Erythroblast (primary cell): ENCODE measurements at regions not wholly inside any gene's neighbourhood (a gene's known extent, or its start where the extent isn't known, plus 50 kb on each side); places are given as distances from the start of the nearest gene placed in this dataset.

Source experiments
- DNase-seq, 2 experiments: peaks; one replicate each; lab custom pipeline; 2025; lab: John Stamatoyannopoulos, UW
- GATA1 ChIP-seq: IDR thresholded peaks from 2 replicates; pipeline ENCODE4 v1.6.1; 2011; ENCODE audit warnings: low read depth, mild to moderate bottlenecking, control low read depth, low read length, moderate library complexity
- POLR2A ChIP-seq: IDR thresholded peaks from 2 replicates; pipeline ENCODE4 v1.6.1; 2011; ENCODE audit warnings: mild to moderate bottlenecking, low read length

DNA sequence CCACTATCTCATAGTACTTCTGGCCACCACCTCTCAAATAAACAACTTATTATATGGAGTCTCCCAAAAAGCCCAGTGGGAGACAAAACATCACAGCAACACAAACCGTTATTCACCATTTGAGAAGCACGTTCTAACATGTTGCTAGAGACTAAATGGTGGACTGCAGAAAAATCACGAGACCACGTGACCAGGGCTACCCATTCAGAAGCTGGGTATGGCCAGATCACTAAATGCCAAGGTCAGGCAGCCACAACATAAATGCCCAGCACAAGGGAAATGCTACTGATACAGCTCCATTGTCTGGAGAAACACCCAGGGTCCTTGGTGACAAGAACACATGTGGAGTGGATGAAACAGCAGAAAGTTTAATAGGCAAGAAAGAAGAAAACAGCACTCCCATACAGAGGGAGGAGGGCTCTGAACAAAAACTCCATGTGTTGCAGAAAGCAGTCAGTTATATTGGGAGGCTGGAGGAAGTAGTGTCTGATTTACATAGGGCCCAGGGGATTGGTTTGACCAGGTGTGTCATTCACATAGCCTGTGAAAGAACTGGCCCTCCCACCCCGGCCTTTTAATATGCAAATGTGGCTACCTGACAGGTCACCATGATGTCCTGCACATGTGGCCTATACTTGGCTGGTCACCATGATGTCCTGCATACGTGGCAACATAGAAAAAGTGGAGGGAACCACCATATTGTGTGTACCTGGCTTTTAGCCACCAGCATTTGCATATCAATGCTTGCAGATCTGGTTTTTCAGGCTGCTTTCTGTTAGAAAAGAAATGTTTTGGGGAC lies 97.2 kb downstream of the TRIM36 start:
- TF ChIP-seq GATA1: no peak
- no peak for TF ChIP-seq POLR2A
- DNase-seq: no peak

DNA sequence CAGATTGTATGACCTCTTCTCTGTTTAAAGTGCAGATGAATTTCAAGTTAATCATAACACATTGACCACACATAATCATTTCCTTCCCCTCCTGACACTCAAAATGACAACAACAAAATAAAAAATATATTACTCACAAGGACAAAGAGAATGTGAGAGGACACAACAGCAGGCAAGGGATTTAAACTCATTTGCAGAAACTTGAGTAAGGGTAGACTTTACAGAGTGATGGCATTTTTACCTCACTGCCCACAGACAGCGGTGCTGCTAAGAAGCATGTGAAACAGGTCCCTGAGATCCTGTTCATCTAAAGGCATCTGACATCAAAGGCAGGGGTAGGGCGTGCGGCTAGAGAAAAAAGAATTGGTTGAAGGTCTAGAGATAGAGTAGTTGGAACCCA lies 99.0 kb downstream of the TRIM36 start:
- no peak for TF ChIP-seq GATA1
- TF ChIP-seq POLR2A: no peak
- no peak for DNase-seq

DNA sequence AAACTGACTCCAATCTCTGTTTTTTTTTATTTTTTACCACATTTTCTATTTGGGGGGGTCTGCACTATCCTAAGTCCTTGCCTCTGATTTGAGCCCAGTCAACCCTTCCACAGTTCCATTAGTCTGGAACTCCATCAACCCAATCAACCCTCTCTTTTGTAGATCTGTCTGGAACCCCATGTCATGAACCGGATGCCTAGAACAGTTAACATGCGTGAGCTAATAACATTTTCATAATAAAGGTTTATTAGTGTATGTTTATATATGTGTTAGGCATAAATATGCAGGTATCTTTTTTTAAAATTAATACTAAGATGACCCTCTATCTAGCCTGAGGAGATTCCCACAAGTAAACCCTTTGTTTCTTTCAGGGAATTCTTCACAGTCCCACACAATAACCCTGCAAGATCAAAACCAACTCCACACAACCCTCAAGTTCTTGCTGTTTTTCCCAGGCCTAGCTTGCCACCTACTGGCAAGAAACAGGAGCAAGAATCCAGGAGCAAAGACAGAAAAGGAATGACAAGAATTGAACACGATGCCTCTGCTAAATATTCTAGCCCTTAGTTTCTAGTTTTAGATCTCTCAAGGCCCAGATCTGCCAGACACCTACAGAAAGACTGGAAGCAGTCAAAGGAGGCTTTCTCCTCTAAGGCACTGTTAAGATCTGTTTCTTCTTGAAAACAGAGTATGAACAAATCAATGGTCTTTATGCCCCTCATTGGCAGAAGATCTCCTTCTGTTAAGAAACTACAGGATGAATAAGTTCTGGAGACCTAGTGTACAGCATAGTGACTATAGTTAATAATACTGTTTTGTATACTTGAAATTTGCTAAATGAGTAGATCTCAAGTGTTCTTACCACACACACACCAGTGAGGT lies 100.4 kb downstream of the TRIM36 start:
- peak; percentile 11 to 29 for DNase-seq

DNA sequence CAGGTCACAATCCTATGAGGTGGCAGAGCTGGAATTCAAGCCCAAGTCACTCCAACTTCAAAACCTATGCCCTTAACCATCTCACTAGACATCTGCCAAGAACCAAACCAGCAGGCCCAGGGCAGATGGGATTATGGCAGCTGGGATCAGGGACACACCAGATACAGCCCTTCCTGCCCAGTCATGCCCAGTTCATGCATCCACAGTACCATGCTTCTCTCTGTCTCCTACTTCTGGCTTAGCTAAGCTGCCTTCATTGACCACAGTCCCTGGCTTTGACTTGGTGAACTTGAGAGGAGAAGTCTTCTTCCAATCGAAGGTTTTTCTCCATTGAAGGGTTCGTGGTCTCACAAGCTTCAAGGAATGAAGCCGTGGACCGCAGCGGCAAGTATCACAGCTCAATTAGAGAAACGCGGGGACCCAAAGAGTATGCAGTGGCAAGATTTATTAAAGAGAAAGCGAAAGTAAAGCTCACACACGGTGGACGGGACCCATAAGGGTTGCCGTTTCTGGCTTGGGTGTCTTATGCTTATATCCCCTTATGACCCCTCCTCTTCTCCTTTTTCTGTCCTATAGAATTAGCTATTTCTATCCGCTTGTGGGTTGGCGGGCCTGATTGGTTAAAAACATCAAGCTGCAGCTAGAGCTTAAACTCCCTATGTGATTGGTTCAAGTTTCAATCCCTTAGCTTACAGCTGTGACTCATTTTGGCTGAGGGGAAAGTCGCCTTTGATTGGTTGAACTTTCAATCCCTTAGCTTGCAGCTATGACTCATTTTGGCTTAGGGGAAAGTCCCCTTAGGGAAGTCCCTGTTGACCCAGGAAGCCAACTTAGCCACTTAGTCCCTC lies 101.2 kb downstream of the TRIM36 start:
- peak in 1 of 2 experiments; percentile 36 for DNase-seq
- TF ChIP-seq POLR2A (no peak), GATA1 (no peak)

More for the DNA sequence above, 100.4 kb downstream of the TRIM36 start:
- TF ChIP-seq GATA1: no peak
- no peak for TF ChIP-seq POLR2A

DNA sequence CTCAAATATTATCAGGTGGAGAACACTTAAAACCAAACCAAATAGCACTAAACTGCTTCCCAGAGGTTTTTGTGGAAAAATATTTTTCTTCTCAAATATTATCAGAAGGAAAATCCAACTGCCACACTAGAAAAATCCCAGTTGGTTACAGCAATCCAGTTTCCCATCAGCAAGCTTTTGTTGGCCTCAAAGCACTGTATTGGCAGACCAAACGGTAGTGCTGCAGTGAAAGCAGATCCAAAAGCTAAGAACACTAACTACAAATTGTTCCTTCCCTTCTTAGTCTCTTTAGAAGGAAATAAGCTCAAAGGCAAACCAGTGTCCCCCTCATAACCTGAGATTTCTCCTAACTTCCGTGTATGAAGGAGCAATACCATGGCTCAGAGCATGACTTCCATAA lies 105.3 kb downstream of the TRIM36 start:
- DNase-seq: no peak
- TF ChIP-seq GATA1 (no peak), POLR2A (no peak)

DNA sequence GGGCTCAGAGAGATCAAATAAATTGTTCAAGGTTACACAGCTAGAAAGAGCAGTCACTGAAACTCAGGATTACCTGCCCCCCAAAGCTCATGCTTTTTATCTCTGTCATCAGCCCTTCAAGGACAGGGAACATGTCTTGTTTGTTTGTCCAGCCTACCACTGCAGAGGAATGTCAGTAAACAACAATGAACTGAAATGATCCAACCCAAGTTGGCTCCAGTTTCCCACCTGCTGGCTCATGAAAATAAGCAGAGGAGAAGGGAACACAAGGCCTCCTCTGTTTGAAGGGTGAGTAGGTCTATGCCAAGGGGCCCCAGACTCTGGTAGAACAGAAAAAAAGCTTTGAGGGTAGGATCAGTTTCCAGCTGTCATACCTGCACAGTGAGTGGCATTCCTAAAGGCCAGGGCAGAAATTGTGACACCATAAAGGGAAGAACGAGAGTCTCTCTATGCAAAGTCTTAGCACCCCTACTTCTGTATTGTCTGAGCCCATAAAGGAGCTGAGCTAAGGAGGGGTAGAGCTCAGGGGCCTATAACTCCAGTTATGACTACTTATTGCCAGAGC lies 115.2 kb downstream of the TRIM36 start:
- no peak for DNase-seq
- TF ChIP-seq POLR2A: no peak
- no peak for TF ChIP-seq GATA1

DNA sequence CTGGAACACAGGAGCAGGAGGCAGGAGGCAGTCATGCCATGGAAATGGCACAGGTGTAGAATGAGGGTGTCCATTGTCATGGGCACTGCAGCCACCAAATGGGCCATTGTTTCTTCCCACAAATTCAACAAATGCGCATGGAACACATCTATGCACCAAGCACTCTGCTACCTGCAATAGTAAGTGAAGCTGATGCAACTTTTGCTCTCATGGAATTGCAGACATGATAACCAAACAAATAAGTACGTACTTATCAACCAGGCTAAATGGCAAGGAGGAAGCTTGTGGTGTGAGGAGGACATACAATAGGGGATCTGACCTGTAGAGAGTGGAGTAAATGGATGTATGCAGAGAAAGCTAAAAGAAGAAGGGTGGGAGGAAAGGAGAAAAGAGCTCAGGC lies 116.8 kb downstream of the TRIM36 start:
- no peak for TF ChIP-seq GATA1
- TF ChIP-seq POLR2A: no peak
- DNase-seq: no peak

DNA sequence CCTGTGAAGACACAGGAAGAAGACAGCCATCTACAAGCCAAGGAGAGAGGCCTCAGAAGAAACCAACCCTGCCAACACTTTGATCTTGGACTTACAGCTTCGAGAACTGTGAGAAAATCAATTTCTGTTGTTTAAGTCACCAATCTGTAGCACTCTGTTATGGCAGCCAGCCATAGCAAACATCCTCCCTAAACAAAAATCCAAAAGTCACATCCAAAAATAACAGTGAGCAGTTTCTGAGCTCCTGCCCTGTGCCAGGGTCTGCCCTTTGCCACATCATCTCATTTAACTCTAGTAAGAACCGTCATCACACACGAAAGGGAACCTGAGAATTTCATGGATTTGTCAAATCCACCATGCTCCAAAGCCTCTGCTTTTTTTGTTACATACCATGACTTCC lies 118.8 kb downstream of the TRIM36 start:
- TF ChIP-seq POLR2A (no peak), GATA1 (no peak)
- no peak for DNase-seq

DNA sequence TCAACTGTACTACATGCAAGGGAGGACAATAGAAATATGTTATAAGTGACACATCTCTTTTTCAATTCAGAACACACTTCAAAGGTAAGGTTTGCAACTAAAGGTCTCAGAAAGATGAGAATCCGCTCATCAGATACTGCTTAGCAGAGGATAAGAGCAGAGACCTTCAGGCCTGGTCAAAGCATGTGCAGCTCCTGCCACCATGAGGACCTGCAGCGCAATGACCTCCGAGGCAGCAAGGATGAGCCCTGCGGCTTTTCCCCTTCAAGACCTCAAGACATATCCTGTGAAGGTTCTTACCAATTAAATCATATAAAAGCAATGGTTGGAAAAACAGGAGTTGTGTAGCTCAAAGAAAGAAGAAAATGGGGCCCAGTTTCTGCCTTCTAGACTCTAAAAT lies 135.8 kb downstream of the TRIM36 start:
- DNase-seq: peak; percentile 1 to 2
- TF ChIP-seq GATA1: no peak

DNA sequence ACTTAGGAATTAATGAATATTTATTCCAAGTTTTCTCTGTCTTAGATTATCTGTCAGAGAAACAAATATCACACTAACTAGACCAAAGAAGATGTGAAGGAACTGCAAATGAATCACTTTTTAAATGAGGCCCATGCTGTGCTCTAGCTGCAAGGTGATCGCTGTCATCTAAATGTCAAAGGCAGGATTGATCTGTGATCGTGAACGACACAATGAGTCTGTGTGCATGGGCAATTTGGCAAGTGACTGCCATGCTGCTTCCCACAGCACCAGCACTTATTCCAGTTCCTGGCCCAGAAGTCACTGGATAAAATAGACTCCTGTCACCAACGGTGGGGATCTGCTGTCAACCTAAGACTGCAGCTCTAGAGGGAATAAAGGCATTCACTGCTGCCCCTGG lies 141.2 kb downstream of the TRIM36 start:
- TF ChIP-seq GATA1 (no peak), POLR2A (no peak)
- no peak for DNase-seq

DNA sequence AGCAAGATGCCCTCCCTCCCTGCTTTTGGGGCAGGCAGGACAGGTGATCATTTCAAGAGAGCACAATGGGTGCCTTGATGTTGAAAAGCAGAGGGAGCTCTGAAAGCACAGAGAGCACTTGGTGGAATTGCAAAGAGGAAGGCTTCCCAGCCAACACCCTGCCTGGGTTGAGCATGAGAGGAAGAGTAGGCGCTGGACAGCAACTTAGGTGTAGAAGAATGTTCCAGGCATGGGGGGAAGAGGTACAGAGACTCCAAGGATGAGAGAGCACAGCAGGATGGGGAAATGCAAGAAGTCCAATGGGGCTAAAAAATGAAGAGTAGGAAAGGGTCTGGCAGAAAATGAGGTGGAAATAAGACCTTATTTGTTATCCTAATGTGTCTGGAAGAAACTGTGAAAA lies 144.8 kb downstream of the TRIM36 start:
- DNase-seq: no peak
- TF ChIP-seq POLR2A (no peak), GATA1 (no peak)

DNA sequence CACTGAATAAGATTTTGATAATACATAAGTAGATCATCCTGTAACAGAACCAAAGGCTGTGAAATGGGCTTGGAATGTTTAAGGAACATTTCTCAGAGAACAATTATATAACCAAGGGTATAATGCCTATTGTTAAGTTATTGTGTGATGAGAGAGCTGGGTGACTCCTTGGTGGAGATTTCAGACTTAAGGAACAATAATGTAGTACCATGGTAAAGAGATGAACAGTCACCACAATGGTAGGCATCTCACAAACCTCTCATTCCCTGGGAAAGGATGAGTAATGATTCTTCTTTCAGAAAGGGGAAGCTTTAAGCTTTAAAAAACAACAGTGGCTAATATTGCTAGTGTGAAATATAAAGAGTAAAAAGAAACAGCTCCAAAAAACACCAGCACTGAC lies 147.4 kb downstream of the TRIM36 start:
- TF ChIP-seq GATA1 (no peak), POLR2A (no peak)

DNA sequence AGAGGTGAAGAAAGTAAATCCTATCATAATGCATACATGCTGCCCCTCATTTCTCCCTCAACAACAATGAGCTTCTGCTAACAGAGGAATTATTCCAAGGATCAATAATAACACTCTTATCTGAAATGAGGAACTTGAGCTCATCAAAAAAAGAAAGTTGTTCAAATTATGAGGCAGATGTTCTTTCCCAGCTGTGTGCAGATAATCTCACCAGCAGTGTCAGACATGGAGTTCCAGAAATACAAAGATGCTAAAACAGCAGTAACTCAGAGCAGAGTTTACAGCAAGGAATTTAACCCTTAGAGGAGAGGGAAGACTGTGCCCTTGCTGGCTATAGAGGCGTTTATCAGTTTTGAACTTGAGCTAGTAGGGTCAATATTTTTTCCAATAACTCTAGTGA lies 153.1 kb downstream of the TRIM36 start:
- TF ChIP-seq POLR2A: no peak
- no peak for TF ChIP-seq GATA1

More for the DNA sequence above, 147.4 kb downstream of the TRIM36 start:
- no peak for DNase-seq

DNA sequence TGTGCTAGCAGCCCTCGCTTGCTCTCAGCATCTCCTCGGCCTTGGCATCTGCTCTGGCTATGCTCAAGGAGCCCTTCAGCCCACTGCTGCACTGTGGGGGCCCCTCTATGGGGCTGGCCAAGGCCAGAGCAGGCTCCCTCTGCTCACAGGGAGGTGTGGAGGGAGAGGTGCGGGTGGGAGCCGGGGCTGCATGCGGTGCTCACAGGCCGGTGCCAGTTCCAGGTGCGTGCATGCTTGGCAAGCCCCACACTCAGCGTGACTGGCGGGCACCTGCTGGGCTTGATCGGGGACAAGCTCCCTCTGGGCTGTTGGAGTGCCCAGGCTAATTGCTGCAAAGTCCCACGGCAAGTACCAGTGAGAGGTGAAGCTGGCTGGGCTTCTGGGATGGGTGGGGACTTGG lies 170.5 kb downstream of the TRIM36 start:
- no peak for DNase-seq
- TF ChIP-seq POLR2A (no peak), GATA1 (no peak)

More for the DNA sequence above, 153.1 kb downstream of the TRIM36 start:
- no peak for DNase-seq
